T-helper 1 cell (primary cell): ENCODE measurements at regions not wholly inside any gene's neighbourhood (a gene's known extent, or its start where the extent isn't known, plus 50 kb on each side); places are given as distances from the start of the nearest gene placed in this dataset.
"Not testable (repeated sequence)": the region's sequence is repeated elsewhere in the genome, so short reads cannot be mapped to it uniquely, and the experiment has no call there.

Experiments used
- DNase-seq, 5 donors: peaks; one replicate each; pipeline ENCODE4 v3.0.0-alpha.2; 2012 to 2020

GRCh38 chr9:28941856-28942255, 1368.6 kb upstream of the C9orf72 start:
- no peak for DNase-seq

- no peak for DNase-seq
Observed at GRCh38 chr9:28942941-28943340, 1369.7 kb upstream of the C9orf72 start.

- no peak for DNase-seq
Observed at GRCh38 chr9:28946648-28947047, 1373.4 kb upstream of the C9orf72 start.

- DNase-seq = no peak
Observed at GRCh38 chr9:28951945-28952344, 1378.7 kb upstream of the C9orf72 start.

- no peak for DNase-seq
Observed at GRCh38 chr9:28956116-28956880, 1383.0 kb upstream of the C9orf72 start.

GRCh38 chr9:28960602-28961001, 1387.3 kb upstream of the C9orf72 start:
- no peak for DNase-seq

- no peak for DNase-seq
Observed at GRCh38 chr9:28961623-28962022, 1388.3 kb upstream of the C9orf72 start.

DNA sequence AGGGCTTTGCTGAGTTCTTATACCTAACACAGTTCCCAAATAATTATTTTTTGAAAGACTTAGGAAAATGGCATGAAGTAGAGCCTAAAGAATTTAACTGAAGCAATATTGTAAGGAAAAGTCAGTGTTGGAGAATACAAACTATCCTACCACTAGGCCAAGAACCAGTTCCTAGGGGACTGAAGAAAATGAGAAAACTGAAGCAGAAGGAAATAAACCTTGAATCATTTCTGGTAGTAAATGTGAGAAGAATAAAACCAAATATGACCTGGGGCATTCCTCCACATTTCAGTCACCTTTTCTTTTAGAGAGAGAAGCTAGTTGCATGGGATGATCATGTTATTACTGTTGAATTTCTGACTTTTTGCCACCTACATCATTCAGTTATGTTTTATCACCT, 1393.9 kb upstream of the C9orf72 start:
- no peak for DNase-seq

DNA sequence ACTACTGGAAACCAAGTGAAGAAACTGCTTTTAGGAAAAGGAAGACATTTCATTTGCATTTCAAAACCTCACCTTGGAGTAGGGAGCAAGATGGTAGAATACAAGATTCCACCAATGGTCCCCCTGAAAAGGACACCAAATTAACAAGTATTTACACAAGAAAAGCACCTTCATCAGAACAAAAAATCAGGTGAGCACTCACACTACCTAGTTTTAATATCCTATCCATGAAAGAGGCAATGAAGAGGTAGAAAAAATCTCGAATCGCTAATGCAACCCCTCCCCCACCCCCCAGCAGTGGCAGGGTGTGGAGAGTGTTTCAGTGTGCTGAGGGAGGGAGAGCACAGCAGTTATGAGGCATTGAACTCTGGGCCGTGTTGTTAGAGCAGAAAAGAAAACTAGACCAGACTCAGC, 1397.0 kb upstream of the C9orf72 start:
- DNase-seq = no peak

DNA sequence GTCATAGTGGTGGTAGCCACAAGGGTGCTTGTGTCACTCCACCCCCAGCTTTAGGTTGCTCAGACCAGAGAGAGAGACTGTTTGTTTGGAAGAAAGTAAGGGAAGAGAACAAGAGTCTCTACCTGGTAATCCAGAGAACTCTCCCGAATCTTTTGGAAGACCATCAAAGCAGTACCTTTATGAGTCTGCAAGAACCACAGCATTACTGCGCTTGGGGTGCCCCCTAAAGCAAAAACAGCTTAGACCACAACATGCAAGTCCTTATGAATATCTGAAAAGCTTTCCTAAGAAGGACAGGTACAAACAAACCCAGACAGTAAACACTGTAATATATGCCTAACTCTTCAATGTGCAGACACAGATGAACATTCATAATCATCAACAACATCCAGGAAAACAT, 1398.6 kb upstream of the C9orf72 start:
- DNase-seq = no peak

DNA sequence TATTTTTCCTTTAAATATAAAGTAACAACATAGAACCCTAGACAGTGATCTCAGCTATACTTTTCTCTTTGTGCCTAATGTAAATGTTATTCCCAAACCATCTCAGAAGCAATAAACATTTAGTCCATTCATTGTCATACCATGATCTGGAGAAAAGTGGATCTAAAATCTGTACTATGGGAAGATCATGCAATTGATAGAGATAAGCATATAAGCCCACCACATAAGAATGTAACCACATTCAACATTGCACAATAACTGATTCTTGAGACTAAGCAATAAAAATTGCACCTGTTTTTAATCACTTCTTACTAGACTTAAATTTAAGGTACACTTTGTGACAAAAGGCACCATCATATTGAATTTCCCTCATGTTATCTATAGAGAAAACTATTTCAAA, 1403.0 kb upstream of the C9orf72 start:
- DNase-seq = no peak

GRCh38 chr9:28976684-28977083, 1403.4 kb upstream of the C9orf72 start:
- DNase-seq = no peak

GRCh38 chr9:28981129-28981528, 1407.8 kb upstream of the C9orf72 start:
- DNase-seq = no peak

DNA sequence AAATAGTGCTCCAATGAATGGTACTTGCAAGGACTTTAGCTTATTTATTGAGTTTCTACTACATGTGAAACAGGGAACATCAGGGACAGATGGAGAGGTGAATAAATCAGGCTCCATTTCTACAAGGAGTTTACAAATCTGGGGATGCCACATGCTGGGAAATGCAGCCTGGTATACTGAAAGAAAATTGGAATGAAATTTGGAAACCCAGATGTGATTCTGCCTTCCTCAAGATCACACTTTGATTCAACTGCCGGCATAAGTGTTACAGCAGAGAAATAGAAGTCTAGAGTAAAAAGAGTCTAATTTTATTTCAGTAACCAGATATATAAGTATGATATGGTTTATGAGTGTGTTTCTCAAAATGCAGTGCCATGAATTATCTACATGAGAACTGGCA, 1408.4 kb upstream of the C9orf72 start:
- DNase-seq = no peak

GRCh38 chr9:28984016-28984415, 1410.7 kb upstream of the C9orf72 start:
- DNase-seq = no peak

GRCh38 chr9:28990009-28990408, 1416.7 kb upstream of the C9orf72 start:
- DNase-seq = not testable (repeated sequence)

- no peak for DNase-seq
Observed at GRCh38 chr9:28999057-28999456, 1425.8 kb upstream of the C9orf72 start.

GRCh38 chr9:28999806-29000205, 1426.5 kb upstream of the C9orf72 start:
- no peak for DNase-seq

GRCh38 chr9:29001006-29001405, 1427.7 kb upstream of the C9orf72 start:
- no peak for DNase-seq

- DNase-seq = no peak
Observed at GRCh38 chr9:29004988-29005387, 1431.7 kb upstream of the C9orf72 start.

- DNase-seq = no peak
Observed at GRCh38 chr9:29006628-29007027, 1433.3 kb upstream of the C9orf72 start.

- no peak for DNase-seq
Observed at GRCh38 chr9:29012911-29013310, 1439.6 kb upstream of the C9orf72 start.

DNA sequence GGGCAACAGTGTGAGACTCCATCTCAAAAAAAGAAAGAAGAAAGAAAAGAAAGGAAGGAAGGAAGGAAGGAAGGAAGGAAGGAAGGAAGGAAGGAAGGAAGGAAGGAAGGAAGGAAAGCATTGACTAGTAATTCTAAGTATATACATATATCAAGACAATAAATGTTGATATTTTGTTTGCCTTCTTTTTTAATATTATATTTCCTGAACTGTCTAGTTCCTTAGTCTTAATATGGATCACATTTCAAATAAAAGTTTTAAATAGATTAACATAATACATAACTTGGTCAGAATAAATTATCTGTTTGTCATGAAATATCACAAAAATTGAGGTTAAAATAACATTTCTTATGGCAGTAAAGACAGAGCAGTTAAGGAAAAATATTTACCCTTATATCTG, 1448.4 kb upstream of the C9orf72 start:
- DNase-seq = no peak

DNA sequence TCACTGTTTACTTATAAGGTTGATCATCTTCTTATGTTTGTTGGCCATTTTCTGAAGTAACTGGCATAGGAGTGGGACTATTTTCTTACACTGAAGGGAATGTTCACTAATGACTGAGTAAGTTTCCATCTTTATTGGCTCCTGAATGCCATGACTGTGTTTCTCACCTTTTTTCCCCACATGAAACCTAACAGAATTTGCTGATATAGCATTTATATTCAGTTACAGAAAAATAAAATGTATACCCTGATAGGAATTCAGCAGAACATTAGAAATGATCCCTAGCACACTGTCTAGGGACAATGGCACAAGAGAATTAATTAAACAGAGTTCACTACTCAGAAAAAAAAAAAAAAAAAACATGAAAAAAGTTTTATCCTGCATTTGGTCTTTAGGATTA, 1465.1 kb upstream of the C9orf72 start:
- DNase-seq = no peak

DNA sequence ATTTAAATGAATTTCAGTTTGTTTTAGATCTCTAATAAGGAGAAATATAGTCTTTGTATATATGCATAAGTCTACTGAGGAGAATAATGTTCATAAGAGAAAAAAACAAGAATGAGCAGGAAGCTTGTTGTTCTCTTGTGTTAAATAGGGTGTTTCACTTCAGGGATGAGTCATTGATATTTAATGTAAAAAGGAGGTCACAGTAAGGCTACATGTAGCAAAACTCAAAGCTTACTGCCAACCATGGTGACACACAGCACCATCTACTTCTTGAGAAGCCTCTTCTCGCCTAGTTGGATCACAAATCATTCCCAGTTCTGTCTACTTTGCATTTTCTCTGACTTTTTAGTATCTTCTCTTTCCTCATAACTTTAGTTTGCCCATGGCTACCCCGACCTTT, 1466.0 kb upstream of the C9orf72 start:
- DNase-seq = no peak
